Activated T-cell treated with anti-CD3 and anti-CD28 coated beads, Interleukin-2, amount 50 U/mL, for 1 hour (primary cell): ENCODE measurements at regions not wholly inside any gene's neighbourhood (a gene's known extent, or its start where the extent isn't known, plus 50 kb on each side); places are given as distances from the start of the nearest gene placed in this dataset.
"Not testable (repeated sequence)": the region's sequence is repeated elsewhere in the genome, so short reads cannot be mapped to it uniquely, and the experiment has no call there.

Experiments
- DNase-seq: peaks from one replicate; pipeline ENCODE4 v3.0.0-alpha.2; 2020

GRCh38 chr3:107470496-107470895 is 52.3 kb upstream of the BBX start:
- not testable (repeated sequence) for DNase-seq
